Calu3 (cell line): ENCODE measurements at regions not wholly inside any gene's neighbourhood (a gene's known extent, or its start where the extent isn't known, plus 50 kb on each side); places are given as distances from the start of the nearest gene placed in this dataset.

ENCODE experiments used
- BruUV-seq: library from RNA; stranded (reverse); fragments of 400-500 nt; replicated peaks from 2 replicates; lab custom pipeline; 2021; lab: Mats Ljungman, UMichigan
- CTCF ChIA-PET: fragments of 300-600 bp; sonication (Branson Sonifier 250); formaldehyde crosslinking; loops from one replicate; lab custom pipeline; 2022; ENCODE audit warnings: antibody characterized with exemption; lab: Charles Lee
- DNase-seq: peaks from one replicate; pipeline ENCODE4 v3.0.0; 2022
- H3K27ac Mint-ChIP-seq: one replicate; pipeline ENCODE4 v1.8.0; 2022; ENCODE audit warnings: mixed read lengths; ENCODE audit not compliant: unreplicated experiment
- H3K27me3 Mint-ChIP-seq: one replicate; pipeline ENCODE4 v1.8.0; 2022; ENCODE audit warnings: mixed read lengths; ENCODE audit not compliant: unreplicated experiment
- H3K36me3 Mint-ChIP-seq: one replicate; pipeline ENCODE4 v1.8.0; 2022; ENCODE audit warnings: mild to moderate bottlenecking, moderate library complexity, mixed read lengths; ENCODE audit not compliant: insufficient read depth, unreplicated experiment
- H3K4me1 Mint-ChIP-seq: one replicate; pipeline ENCODE4 v1.8.0; 2022; ENCODE audit warnings: mild to moderate bottlenecking, low read depth, mixed read lengths; ENCODE audit not compliant: unreplicated experiment
- H3K4me3 Mint-ChIP-seq: one replicate; pipeline ENCODE4 v1.8.0; 2022; ENCODE audit warnings: mild to moderate bottlenecking, low read depth, moderate library complexity, mixed read lengths; ENCODE audit not compliant: unreplicated experiment
- H3K9me3 Mint-ChIP-seq: one replicate; pipeline ENCODE4 v1.8.0; 2022; ENCODE audit warnings: low read depth, mixed read lengths; ENCODE audit not compliant: unreplicated experiment
- intact Hi-C: fragments of 100-400 bp; cut with micrococcal nuclease; formaldehyde crosslinking; loops from one replicate; pipeline ENCODE4 v1.10.0; 2022; ENCODE audit not compliant: unreplicated experiment
- TF ChIP-seq, protein P1 (sequence below): fragments of 200-600 bp; IDR thresholded peaks from one replicate; pipeline ENCODE4 v1.8.0; 2022; ENCODE audit warnings: antibody characterized with exemption; ENCODE audit not compliant: unreplicated experiment

DNA sequence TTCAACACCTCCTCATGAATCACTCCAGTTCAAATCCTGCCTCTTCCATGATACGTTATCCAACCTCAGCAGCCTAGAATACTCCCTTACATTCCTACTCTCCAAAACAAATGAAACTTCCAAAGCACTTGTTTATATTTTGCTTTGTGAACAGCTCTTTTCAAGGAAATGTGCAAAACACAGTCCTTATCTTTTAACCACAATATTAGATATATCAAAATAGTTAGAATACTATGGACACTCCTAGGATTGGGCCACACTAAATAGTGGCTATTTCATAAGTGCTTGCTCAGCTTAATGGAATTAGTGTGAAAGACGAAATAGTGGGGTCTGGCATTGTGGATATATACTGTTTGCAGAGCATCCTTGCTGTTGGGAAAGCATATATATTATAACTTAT, 173.5 kb downstream of the ZC3H11B start:
- H3K4me1 Mint-ChIP-seq: peaks cover 12% of the 10 kb centered on the region
- H3K4me3 Mint-ChIP-seq: no peak overlapping the region
- no peak for DNase-seq
- no peaks in the 10 kb centered on the region for H3K36me3 Mint-ChIP-seq
- TF ChIP-seq, protein P1, sequence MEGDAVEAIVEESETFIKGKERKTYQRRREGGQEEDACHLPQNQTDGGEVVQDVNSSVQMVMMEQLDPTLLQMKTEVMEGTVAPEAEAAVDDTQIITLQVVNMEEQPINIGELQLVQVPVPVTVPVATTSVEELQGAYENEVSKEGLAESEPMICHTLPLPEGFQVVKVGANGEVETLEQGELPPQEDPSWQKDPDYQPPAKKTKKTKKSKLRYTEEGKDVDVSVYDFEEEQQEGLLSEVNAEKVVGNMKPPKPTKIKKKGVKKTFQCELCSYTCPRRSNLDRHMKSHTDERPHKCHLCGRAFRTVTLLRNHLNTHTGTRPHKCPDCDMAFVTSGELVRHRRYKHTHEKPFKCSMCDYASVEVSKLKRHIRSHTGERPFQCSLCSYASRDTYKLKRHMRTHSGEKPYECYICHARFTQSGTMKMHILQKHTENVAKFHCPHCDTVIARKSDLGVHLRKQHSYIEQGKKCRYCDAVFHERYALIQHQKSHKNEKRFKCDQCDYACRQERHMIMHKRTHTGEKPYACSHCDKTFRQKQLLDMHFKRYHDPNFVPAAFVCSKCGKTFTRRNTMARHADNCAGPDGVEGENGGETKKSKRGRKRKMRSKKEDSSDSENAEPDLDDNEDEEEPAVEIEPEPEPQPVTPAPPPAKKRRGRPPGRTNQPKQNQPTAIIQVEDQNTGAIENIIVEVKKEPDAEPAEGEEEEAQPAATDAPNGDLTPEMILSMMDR: no peak
- CTCF ChIA-PET: no interaction called here
- no TSS peak for BruUV-seq
- H3K27me3 Mint-ChIP-seq: no peaks in the 10 kb centered on the region
- H3K9me3 Mint-ChIP-seq: no peaks in the 10 kb centered on the region
- H3K27ac Mint-ChIP-seq: no peak overlapping the region
- intact Hi-C loops: no loop called here

DNA sequence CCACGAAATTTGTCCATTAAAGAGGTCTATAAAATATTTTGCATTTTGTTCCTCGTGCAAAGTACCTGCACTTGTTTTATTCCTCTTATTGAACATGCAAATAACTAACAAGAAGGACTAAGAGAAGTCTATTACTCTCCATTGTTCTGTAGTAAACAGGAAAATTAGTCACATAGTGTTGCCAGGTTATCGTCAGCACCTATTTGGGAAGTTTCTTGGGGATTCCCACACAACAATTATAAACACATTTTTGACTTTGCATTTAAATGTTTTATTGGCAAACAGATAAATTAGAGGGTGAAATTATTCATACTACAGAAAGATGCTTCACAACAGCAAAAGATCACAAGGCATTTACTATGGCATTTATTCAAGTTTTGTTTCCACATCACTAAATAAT, 174.5 kb downstream of the ZC3H11B start:
- H3K9me3 Mint-ChIP-seq: no peaks in the 10 kb centered on the region
- intact Hi-C loops: no loop called here
- BruUV-seq: no TSS peak
- no peaks in the 10 kb centered on the region for H3K27me3 Mint-ChIP-seq
- TF ChIP-seq, protein P1: no peak
- H3K4me1 Mint-ChIP-seq: peaks cover 12% of the 10 kb centered on the region
- CTCF ChIA-PET: no interaction called here
- no peak overlapping the region for H3K4me3 Mint-ChIP-seq
- DNase-seq: no peak
- H3K36me3 Mint-ChIP-seq: no peaks in the 10 kb centered on the region
- H3K27ac Mint-ChIP-seq: no peak overlapping the region

DNA sequence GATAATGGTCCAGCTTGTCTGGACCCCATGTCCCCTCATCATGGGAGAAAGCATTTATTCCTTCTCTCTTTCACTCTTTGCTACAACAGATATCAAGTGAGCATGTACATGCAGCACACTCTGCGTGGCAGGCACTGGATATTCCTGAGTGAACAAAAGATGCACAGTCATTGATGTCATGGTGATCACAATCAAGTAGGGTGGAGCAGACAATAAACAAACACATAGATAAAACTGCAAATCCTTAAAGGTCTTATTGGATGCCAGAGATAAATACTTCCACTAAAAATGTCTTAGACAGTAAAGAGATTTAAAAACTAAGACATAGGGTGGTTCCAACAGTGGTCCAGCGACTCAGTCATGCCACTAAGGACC, 178.0 kb downstream of the ZC3H11B start:
- Mint-ChIP-seq H3K4me3 (no peak overlapping the region), H3K27ac (no peak overlapping the region), H3K4me1 (no peaks in the 10 kb centered on the region), H3K27me3 (no peaks in the 10 kb centered on the region), H3K36me3 (no peaks in the 10 kb centered on the region), H3K9me3 (no peaks in the 10 kb centered on the region)
- TF ChIP-seq, protein P1: no peak
- CTCF ChIA-PET: no interaction called here
- no TSS peak for BruUV-seq
- intact Hi-C loops: no loop called here
- no peak for DNase-seq

DNA sequence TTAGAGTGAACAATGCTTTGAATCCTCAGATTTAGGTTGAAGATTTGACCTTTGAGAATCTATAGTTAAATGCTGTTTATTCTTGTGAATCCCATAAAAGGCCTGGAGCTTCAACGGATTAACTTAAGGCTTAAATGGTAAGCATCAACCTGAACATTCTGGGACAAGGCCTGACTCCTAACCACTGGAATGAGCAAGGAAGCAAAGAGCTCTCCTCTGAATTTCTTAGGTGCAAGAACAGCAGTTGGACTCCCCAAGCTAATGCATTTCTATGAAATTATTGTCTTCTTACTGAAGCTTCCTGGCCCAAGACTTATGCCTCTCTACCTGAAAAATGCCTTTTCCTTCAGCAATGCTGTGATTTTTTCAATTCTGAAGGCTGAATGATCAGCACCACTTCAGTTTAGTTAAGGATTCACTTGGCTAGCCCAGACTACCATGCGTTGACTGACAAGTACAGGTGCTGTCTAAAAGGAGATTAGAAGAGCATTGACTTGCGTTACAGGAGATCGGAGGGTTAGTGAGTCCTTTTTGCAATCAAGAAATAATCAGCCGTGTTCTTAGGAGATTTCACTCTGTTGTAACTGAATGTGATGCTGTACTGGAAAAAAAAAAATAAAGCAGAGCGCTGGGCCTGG, 178.5 kb downstream of the ZC3H11B start:
- BruUV-seq: no TSS peak
- no peaks in the 10 kb centered on the region for H3K9me3 Mint-ChIP-seq
- H3K27me3 Mint-ChIP-seq: no peaks in the 10 kb centered on the region
- TF ChIP-seq, protein P1: no peak
- H3K4me1 Mint-ChIP-seq: no peaks in the 10 kb centered on the region
- no peak for DNase-seq
- H3K36me3 Mint-ChIP-seq: no peaks in the 10 kb centered on the region
- no peak overlapping the region for H3K4me3 Mint-ChIP-seq
- CTCF ChIA-PET: no interaction called here
- intact Hi-C loops: no loop called here
- no peak overlapping the region for H3K27ac Mint-ChIP-seq
